ENCODE measurements at regions not wholly inside any gene's neighbourhood (a gene's known extent, or its start where the extent isn't known, plus 50 kb on each side); places are given as distances from the start of the nearest gene placed in this dataset.

GRCh38 chr6:126650931-126651330, 311.0 kb downstream of the CENPW start:
- no peak overlapping the region for H3K4me3 ChIP-seq (ENCODE audit: low read depth, low read length)
- DNase-seq (ENCODE audit: low read depth), result no peak
- no peak for TF ChIP-seq CTCF (IDR thresholded peaks at IDR 0.05; ENCODE audit: insufficient read depth, low read depth, low read length)

GRCh38 chr6:126657561-126658175, 317.8 kb downstream of the CENPW start:
- TF ChIP-seq CTCF (IDR thresholded peaks at IDR 0.05; ENCODE audit: insufficient read depth, low read depth, low read length), result peak; percentile 64
- H3K4me3 ChIP-seq (ENCODE audit: low read depth, low read length), result no peak overlapping the region
- DNase-seq (ENCODE audit: low read depth), result peak; percentile 51

- TF ChIP-seq CTCF (IDR thresholded peaks at IDR 0.05; ENCODE audit: insufficient read depth, low read depth, low read length), result no peak
- DNase-seq (ENCODE audit: low read depth), result no peak
- no peak overlapping the region for H3K4me3 ChIP-seq (ENCODE audit: low read depth, low read length)
These were observed 320.5 kb downstream of the CENPW start for GRCh38 chr6:126660376-126660775.

GRCh38 chr6:126661646-126662045, 321.7 kb downstream of the CENPW start:
- no peak for TF ChIP-seq CTCF (IDR thresholded peaks at IDR 0.05; ENCODE audit: insufficient read depth, low read depth, low read length)
- peak; percentile 56 for DNase-seq (ENCODE audit: low read depth)
- H3K4me3 ChIP-seq (ENCODE audit: low read depth, low read length), result no peak overlapping the region

GRCh38 chr6:126662966-126663365, 323.1 kb downstream of the CENPW start:
- no peak for TF ChIP-seq CTCF (IDR thresholded peaks at IDR 0.05; ENCODE audit: insufficient read depth, low read depth, low read length)
- no peak for DNase-seq (ENCODE audit: low read depth)
- H3K4me3 ChIP-seq (ENCODE audit: low read depth, low read length), result no peak overlapping the region

- no peak overlapping the region for H3K4me3 ChIP-seq (ENCODE audit: low read depth, low read length)
- DNase-seq (ENCODE audit: low read depth), result no peak
- TF ChIP-seq CTCF (IDR thresholded peaks at IDR 0.05; ENCODE audit: insufficient read depth, low read depth, low read length), result no peak
These were observed 324.4 kb downstream of the CENPW start for GRCh38 chr6:126664271-126664670.

GRCh38 chr6:126665551-126665950, 325.6 kb downstream of the CENPW start:
- TF ChIP-seq CTCF (IDR thresholded peaks at IDR 0.05; ENCODE audit: insufficient read depth, low read depth, low read length), result no peak
- H3K4me3 ChIP-seq (ENCODE audit: low read depth, low read length), result no peak overlapping the region
- no peak for DNase-seq (ENCODE audit: low read depth)
